HepG2 (cell line): ENCODE measurements at regions not wholly inside any gene's neighbourhood (a gene's known extent, or its start where the extent isn't known, plus 50 kb on each side); places are given as distances from the start of the nearest gene placed in this dataset.

Experiments used
- AKAP8 ChIP-seq: sonication (generic); formaldehyde crosslinking; IDR thresholded peaks from 2 replicates; pipeline ENCODE4 v1.5.1; 2020; ENCODE audit warnings: mild to moderate bottlenecking, missing genetic modification reagents
- DNMT1 ChIP-seq: sonication (generic); formaldehyde crosslinking; IDR thresholded peaks from 2 replicates; pipeline ENCODE4 v1.5.1; 2020; ENCODE audit warnings: mild to moderate bottlenecking, missing genetic modification reagents
- FOXA1 ChIP-seq, 2 experiments: fragments of 450-650 bp in 1 of 2; sonication (generic) in 1 of 2; formaldehyde crosslinking in 1 of 2; IDR thresholded peaks; 2 replicates each; pipeline versions ENCODE4 v1.4.0 to v1.6.1; 2016 to 2020; ENCODE audit warnings: missing genetic modification reagents in 1 of 2
- FOXP1 ChIP-seq, 2 experiments: fragments of 450-650 bp in 1 of 2; IDR thresholded peaks; 2 replicates each; pipeline ENCODE4 v1.6.1; 2017 to 2018; ENCODE audit warnings: antibody characterized with exemption in 1 of 2
- GATAD2A ChIP-seq: IDR thresholded peaks from 2 replicates; pipeline ENCODE4 v1.6.1; 2016
- HNRNPH1 ChIP-seq: fragments of 200-400 bp; formaldehyde crosslinking; optimal IDR thresholded peaks from 2 replicates; pipeline ENCODE3; 2017; ENCODE audit warnings: mild to moderate bottlenecking, low read depth, low read length
- HNRNPLL ChIP-seq: fragments of 200-400 bp; formaldehyde crosslinking; IDR thresholded peaks from 2 replicates; pipeline ENCODE4 v1.6.1; 2017; ENCODE audit warnings: mild to moderate bottlenecking, low read depth, low read length; ENCODE audit not compliant: poor library complexity, severe bottlenecking
- IRX3 ChIP-seq: sonication (generic); formaldehyde crosslinking; IDR thresholded peaks from 2 replicates; pipeline ENCODE4 v1.8.1; 2023; ENCODE audit warnings: mild to moderate bottlenecking, low read depth, missing genetic modification reagents, borderline replicate concordance
- ISL2 ChIP-seq: sonication (generic); formaldehyde crosslinking; IDR thresholded peaks from 2 replicates; pipeline ENCODE4 v1.5.0; 2020; ENCODE audit warnings: missing genetic modification reagents
- JUN ChIP-seq: sonication (generic); formaldehyde crosslinking; IDR thresholded peaks from 2 replicates; pipeline ENCODE4 v1.4.0; 2020; ENCODE audit warnings: mild to moderate bottlenecking, missing genetic modification reagents
- MXD4 ChIP-seq: IDR thresholded peaks from 2 replicates; pipeline ENCODE4 v1.6.1; 2016; ENCODE audit warnings: mild to moderate bottlenecking, missing biosample characterization, missing genetic modification reagents
- NFKB2 ChIP-seq: sonication (generic); formaldehyde crosslinking; IDR thresholded peaks from 2 replicates; pipeline ENCODE4 v1.4.0; 2020; ENCODE audit warnings: missing genetic modification reagents, borderline replicate concordance
- NR2F1 ChIP-seq, 2 experiments: fragments of 450-650 bp in 1 of 2; formaldehyde crosslinking in 1 of 2; IDR thresholded peaks; 2 replicates each; pipeline versions ENCODE4 v1.5.0 to v1.6.1; 2016 to 2020; ENCODE audit warnings: mild to moderate bottlenecking in 1 of 2, missing compliant biosample characterization in 1 of 2, missing genetic modification reagents in 1 of 2, moderate library complexity in 1 of 2
- NR2F2 ChIP-seq: IDR thresholded peaks from 2 replicates; pipeline ENCODE4 v1.6.1; 2012; ENCODE audit warnings: low read depth, inconsistent platforms, borderline replicate concordance
- POGZ ChIP-seq: sonication (generic); formaldehyde crosslinking; IDR thresholded peaks from 2 replicates; pipeline ENCODE4 v1.4.0; 2020; ENCODE audit warnings: mild to moderate bottlenecking, missing genetic modification reagents
- SNAI1 ChIP-seq: sonication (generic); formaldehyde crosslinking; IDR thresholded peaks from 2 replicates; pipeline ENCODE4 v1.5.0; 2020; ENCODE audit warnings: mild to moderate bottlenecking, missing genetic modification reagents, borderline replicate concordance
- SNAPC2 ChIP-seq: sonication (generic); formaldehyde crosslinking; IDR thresholded peaks from 2 replicates; pipeline ENCODE4 v1.8.1; 2022; ENCODE audit warnings: mild to moderate bottlenecking, missing genetic modification reagents
- ZNF441 ChIP-seq: sonication (generic); formaldehyde crosslinking; IDR thresholded peaks from 2 replicates; pipeline ENCODE4 v1.7.0; 2021; ENCODE audit warnings: missing genetic modification reagents, borderline replicate concordance
- ZNF605 ChIP-seq: sonication (generic); formaldehyde crosslinking; IDR thresholded peaks from 2 replicates; pipeline ENCODE4 v1.8.0; 2022; ENCODE audit warnings: mild to moderate bottlenecking, missing genetic modification reagents
- ZNF7 ChIP-seq: IDR thresholded peaks from 2 replicates; pipeline ENCODE4 v1.6.1; 2016; ENCODE audit warnings: missing biosample characterization, missing genetic modification reagents
- TF ChIP-seq, protein P1 (sequence below): sonication (generic); formaldehyde crosslinking; IDR thresholded peaks from 2 replicates; pipeline ENCODE4 v1.5.0; 2020; ENCODE audit warnings: missing genetic modification reagents, mild to moderate bottlenecking, borderline replicate concordance
- TF ChIP-seq, protein P2 (sequence below): IDR thresholded peaks from 2 replicates; pipeline ENCODE4 v1.6.1; 2016; ENCODE audit warnings: low read depth, control low read depth
- TF ChIP-seq, protein P3 (sequence below): sonication (generic); formaldehyde crosslinking; IDR thresholded peaks from 2 replicates; pipeline ENCODE4 v1.5.1; 2020; ENCODE audit warnings: mild to moderate bottlenecking, moderate library complexity, missing genetic modification reagents
- TF ChIP-seq, protein P4 (sequence below): sonication (generic); formaldehyde crosslinking; IDR thresholded peaks from 2 replicates; pipeline ENCODE4 v1.4.0; 2020; ENCODE audit warnings: mild to moderate bottlenecking, missing genetic modification reagents
- TF ChIP-seq, protein P5 (sequence below): sonication (generic); formaldehyde crosslinking; IDR thresholded peaks from 2 replicates; pipeline ENCODE4 v1.4.0; 2020; ENCODE audit warnings: missing genetic modification reagents
- TF ChIP-seq, protein P6 (sequence below): IDR thresholded peaks from 2 replicates; pipeline ENCODE4 v1.6.1; 2016; ENCODE audit warnings: low read depth, borderline replicate concordance

DNA sequence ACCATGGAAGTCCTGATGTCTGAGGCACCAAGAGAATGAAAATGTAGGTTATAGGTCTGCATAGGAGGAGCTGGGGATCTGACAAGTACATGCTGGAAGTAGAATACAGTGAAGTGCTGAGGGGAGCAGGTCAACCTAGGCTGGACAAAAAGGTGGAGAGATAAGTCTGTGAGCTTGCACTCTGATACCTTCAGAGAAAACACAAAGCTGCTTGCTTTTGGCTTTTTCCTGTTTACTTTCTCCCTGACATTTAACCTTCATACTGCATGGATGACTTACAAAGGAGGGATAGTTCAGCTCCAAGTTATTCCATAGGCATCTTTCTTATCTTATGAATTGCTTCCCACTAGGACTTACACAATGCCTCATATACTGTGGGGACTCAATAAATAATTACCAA is 256.7 kb upstream of the NREP start (continued):
- TF ChIP-seq NR2F1 (CRISPR knock-in tag; IDR thresholded peaks at IDR 0.05) (0 out of 4 replicates have a peak, but pooled peaks have one; percentile 28 to 41), ZNF7 (peak; percentile 67), ZNF441 (no peak), NR2F2 (peak; percentile 65), IRX3 (CRISPR knock-in tag) (no peak), POGZ (CRISPR knock-in tag) (no peak), JUN (CRISPR knock-in tag) (no peak), ZNF605 (no peak), SNAI1 (CRISPR knock-in tag) (no peak), ISL2 (CRISPR knock-in tag) (no peak), HNRNPH1 (no peak), DNMT1 (CRISPR knock-in tag) (no peak), HNRNPLL (no peak), FOXA1 (IDR thresholded peaks at IDR 0.05) (no peak), FOXA1 (CRISPR knock-in tag; IDR thresholded peaks at IDR 0.05) (peak; percentile 35; the same call in 1 of the 2 replicates), MXD4 (CRISPR knock-in tag) (no peak), SNAPC2 (no peak), AKAP8 (no peak), GATAD2A (CRISPR knock-in tag) (no peak), FOXP1 (IDR thresholded peaks at IDR 0.05) (no peak), FOXP1 (CRISPR knock-in tag; IDR thresholded peaks at IDR 0.05) (peak; percentile 22; the same call in 1 of the 2 replicates), NFKB2 (no peak)
- TF ChIP-seq, protein P1, sequence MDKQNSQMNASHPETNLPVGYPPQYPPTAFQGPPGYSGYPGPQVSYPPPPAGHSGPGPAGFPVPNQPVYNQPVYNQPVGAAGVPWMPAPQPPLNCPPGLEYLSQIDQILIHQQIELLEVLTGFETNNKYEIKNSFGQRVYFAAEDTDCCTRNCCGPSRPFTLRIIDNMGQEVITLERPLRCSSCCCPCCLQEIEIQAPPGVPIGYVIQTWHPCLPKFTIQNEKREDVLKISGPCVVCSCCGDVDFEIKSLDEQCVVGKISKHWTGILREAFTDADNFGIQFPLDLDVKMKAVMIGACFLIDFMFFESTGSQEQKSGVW (CRISPR knock-in tag), result no peak
- TF ChIP-seq, protein P2, sequence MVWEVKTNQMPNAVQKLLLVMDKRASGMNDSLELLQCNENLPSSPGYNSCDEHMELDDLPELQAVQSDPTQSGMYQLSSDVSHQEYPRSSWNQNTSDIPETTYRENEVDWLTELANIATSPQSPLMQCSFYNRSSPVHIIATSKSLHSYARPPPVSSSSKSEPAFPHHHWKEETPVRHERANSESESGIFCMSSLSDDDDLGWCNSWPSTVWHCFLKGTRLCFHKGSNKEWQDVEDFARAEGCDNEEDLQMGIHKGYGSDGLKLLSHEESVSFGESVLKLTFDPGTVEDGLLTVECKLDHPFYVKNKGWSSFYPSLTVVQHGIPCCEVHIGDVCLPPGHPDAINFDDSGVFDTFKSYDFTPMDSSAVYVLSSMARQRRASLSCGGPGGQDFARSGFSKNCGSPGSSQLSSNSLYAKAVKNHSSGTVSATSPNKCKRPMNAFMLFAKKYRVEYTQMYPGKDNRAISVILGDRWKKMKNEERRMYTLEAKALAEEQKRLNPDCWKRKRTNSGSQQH, result no peak
- TF ChIP-seq, protein P3, sequence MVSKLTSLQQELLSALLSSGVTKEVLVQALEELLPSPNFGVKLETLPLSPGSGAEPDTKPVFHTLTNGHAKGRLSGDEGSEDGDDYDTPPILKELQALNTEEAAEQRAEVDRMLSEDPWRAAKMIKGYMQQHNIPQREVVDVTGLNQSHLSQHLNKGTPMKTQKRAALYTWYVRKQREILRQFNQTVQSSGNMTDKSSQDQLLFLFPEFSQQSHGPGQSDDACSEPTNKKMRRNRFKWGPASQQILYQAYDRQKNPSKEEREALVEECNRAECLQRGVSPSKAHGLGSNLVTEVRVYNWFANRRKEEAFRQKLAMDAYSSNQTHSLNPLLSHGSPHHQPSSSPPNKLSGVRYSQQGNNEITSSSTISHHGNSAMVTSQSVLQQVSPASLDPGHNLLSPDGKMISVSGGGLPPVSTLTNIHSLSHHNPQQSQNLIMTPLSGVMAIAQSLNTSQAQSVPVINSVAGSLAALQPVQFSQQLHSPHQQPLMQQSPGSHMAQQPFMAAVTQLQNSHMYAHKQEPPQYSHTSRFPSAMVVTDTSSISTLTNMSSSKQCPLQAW, result no peak
- TF ChIP-seq, protein P4, sequence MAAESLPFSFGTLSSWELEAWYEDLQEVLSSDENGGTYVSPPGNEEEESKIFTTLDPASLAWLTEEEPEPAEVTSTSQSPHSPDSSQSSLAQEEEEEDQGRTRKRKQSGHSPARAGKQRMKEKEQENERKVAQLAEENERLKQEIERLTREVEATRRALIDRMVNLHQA, result no peak
- TF ChIP-seq, protein P5, sequence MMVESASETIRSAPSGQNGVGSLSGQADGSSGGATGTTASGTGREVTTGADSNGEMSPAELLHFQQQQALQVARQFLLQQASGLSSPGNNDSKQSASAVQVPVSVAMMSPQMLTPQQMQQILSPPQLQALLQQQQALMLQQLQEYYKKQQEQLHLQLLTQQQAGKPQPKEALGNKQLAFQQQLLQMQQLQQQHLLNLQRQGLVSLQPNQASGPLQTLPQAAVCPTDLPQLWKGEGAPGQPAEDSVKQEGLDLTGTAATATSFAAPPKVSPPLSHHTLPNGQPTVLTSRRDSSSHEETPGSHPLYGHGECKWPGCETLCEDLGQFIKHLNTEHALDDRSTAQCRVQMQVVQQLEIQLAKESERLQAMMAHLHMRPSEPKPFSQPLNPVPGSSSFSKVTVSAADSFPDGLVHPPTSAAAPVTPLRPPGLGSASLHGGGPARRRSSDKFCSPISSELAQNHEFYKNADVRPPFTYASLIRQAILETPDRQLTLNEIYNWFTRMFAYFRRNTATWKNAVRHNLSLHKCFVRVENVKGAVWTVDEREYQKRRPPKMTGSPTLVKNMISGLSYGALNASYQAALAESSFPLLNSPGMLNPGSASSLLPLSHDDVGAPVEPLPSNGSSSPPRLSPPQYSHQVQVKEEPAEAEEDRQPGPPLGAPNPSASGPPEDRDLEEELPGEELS (CRISPR knock-in tag), result peak; percentile 23; the same call in 1 of the 2 replicates
- TF ChIP-seq, protein P6, sequence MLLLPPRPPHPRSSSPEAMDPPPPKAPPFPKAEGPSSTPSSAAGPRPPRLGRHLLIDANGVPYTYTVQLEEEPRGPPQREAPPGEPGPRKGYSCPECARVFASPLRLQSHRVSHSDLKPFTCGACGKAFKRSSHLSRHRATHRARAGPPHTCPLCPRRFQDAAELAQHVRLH (CRISPR knock-in tag), result no peak
